SW 1271 (cell line): ENCODE measurements at regions not wholly inside any gene's neighbourhood (a gene's known extent, or its start where the extent isn't known, plus 50 kb on each side); places are given as distances from the start of the nearest gene placed in this dataset.

Experiments used
- DNase-seq, 2 experiments: peaks; one replicate each; lab custom pipeline; 2025; lab: John Stamatoyannopoulos, UW

GRCh38 chr4:42330002-42330592 lies 67.2 kb upstream of the SHISA3 start:
- no peak for DNase-seq

- no peak for DNase-seq
Measured at GRCh38 chr4:42331040-42331439, 66.2 kb upstream of the SHISA3 start.

GRCh38 chr4:42331914-42332368 lies 65.3 kb upstream of the SHISA3 start:
- DNase-seq, result no peak

- DNase-seq, result no peak
Measured at GRCh38 chr4:42339935-42340406, 57.3 kb upstream of the SHISA3 start.

GRCh38 chr4:42341518-42342026 lies 55.7 kb upstream of the SHISA3 start:
- DNase-seq, result no peak

GRCh38 chr4:42342459-42342858 lies 54.8 kb upstream of the SHISA3 start:
- DNase-seq, result no peak

- no peak for DNase-seq
Measured at GRCh38 chr4:42344309-42344708, 53.0 kb upstream of the SHISA3 start.

- no peak for DNase-seq
Measured at GRCh38 chr4:42344749-42345148, 52.5 kb upstream of the SHISA3 start.

GRCh38 chr4:42345962-42346544 lies 51.2 kb upstream of the SHISA3 start:
- no peak for DNase-seq

- no peak for DNase-seq
Measured at GRCh38 chr4:42347076-42347475, 50.2 kb upstream of the SHISA3 start.
